ENCODE measurements at regions not wholly inside any gene's neighbourhood (a gene's known extent, or its start where the extent isn't known, plus 50 kb on each side); places are given as distances from the start of the nearest gene placed in this dataset.
"Not testable (repeated sequence)": the region's sequence is repeated elsewhere in the genome, so short reads cannot be mapped to it uniquely, and the experiment has no call there.

DNA sequence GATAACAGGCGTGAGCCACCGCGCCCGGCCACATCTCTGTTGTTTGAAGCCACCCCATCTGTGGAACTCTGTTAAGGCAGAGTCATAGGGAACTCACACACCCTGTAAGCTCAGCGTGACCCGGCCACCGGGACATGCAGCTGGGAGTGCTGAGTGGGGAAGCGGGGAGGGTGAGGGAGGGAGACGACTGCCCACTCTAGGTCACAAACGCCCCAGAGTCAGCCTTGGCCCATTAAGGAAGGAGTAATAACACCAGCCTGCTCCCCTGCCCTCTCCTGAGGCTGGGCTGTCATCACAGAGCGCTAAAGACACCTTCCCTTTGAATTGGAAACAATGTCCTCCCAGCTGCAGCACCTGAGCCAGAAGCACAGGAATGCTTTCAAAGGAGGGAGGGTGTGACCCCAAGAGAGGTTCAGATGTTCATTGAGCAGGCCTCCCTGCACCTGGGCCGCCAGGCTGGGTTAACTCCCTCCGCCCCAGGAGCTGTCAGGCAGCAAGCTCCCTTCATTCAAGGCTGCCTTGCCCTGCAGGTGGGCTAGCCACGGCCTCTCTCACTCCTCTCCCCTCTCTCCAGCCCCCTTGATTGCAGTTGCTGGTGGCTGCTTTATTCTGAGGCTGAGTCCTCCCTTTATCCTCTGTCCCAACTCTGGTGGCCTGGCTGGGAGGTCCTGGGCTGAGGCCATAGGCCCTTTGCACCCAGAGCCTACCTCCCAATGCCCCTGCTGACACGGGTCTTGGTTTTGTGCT is 77.2 kb upstream of the HPCAL1 start:
- peak; percentile 17 for DNase-seq

DNA sequence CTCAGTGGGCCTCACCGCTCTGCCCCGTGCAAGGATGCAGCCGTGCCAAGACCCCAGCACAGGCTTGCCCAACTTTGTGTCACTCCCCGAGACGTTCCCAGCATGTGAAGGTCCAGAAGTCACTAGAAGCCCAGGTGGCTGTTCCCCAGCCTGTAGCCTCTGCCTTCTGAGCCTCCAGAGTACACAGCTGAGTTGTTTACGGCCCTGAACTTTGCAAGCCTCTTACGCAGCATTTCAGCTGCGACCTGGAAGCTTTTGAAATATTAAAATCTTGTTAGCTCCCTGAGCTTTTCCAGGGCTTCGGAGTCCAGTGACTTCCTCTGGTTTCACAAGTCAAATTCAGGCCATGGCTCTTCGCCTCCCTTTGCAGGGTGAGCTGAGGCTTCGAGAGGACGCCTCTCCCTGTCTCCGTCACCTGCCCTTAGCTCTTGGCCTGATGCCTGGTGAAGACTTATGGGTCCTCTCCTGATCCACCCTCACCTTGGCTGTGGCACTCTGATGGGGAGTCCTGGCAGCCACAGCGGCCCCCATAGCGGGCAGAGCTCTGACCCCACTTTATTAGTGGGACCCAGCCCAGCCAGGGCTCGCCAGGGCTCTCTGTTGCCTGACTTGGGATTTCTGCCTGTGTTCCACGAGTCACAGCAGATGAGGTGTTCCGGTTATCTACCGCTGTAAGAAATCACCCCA is 76.5 kb upstream of the HPCAL1 start:
- no peak for DNase-seq

DNA sequence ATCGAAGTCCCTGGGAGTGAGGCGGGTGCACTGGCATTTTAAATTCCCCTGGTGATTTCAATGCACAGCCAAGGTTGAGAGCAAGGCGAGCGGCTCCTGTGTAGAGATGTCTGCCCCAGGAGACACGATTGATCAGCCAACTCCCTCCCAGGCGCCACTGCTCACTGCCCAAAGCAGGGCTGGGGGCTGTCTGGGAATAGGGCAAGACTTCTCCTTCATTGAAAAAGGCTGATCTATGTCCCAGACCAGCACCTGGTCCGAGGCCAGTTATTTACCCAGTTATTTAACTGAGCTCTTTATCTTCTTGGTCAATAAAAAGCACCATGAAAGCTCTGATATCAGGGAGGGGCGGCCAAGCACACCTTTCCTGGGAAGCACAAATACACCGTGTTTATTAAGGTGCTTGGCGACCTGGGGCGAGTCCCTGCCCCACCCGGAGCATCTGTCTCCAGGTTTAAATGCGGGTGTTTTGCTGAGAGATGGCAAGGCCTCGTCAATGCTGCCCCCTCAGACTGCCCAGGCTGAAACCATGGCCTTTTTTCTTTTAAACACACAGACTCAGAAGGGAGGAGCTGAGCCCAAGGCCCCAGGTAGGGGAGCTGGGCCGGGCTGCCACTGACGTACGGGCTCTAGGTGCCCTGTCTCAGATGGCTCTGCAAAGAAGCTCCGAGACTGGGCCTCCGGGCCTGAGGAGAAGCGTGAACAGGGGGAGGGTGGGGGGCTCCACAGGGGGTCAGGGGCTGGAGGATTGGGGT is 73.9 kb upstream of the HPCAL1 start:
- peak; percentile 55 for DNase-seq

- no peak for DNase-seq
Observed at GRCh38 chr2:10229462-10230099, 73.1 kb upstream of the HPCAL1 start.

- no peak for DNase-seq
Observed at GRCh38 chr2:10230499-10230898, 72.2 kb upstream of the HPCAL1 start.

DNA sequence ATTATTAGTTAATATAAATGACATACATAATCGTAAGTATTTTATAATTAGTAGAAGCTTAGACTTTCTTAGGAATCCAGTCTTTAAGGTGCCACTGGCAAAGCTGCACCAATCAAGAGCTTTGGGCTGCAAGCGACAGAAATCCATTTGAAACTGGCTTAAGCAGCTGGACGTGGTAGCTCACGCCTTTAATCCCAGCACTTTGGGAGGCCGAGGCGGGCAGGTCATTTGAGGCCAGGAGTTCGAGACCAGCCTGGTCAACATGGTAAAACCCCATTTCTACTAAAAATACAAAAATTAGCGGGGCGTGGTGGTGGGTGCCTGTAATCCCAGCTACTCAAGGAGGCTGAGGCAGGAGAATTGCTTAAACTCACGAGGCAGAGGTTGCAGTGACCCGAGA is 71.8 kb upstream of the HPCAL1 start:
- not testable (repeated sequence) for DNase-seq

- no peak for DNase-seq
Observed at GRCh38 chr2:10231551-10232085, 71.1 kb upstream of the HPCAL1 start.

DNA sequence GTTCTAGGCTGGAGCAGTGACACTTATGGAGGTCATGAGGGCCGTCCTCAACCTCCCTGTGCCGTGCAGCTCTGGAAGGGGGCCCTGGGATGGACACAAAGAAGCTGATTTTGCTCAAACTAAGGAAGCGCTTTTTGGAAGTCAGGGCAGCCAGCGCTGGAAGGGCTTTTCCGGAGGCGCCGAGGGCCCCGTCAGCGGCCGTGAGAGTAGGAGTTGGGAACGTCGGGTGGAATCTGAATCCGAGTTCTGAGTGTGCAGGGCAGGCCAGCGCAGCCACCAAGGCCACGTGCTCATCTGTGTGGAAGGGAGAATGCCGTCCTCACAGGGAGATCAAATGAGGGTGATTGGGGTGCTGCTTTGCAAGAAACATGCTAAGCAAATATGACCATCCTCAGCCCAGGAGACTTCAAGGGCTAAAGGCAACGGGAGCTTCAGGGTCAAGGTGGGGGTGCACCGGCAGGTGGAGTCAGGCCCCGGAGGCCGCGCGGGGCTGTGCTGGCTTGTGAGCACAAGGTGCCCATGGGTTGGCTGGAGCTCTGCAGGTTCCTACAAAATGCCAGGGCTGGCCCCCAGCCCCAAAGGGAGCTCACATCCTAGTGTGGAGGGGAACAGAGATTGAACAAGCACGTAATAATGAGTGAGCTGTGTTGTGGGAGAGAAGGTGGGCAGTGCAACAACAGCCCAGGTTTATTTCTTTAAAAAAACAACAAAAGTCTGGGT is 70.4 kb upstream of the HPCAL1 start:
- no peak for DNase-seq

DNA sequence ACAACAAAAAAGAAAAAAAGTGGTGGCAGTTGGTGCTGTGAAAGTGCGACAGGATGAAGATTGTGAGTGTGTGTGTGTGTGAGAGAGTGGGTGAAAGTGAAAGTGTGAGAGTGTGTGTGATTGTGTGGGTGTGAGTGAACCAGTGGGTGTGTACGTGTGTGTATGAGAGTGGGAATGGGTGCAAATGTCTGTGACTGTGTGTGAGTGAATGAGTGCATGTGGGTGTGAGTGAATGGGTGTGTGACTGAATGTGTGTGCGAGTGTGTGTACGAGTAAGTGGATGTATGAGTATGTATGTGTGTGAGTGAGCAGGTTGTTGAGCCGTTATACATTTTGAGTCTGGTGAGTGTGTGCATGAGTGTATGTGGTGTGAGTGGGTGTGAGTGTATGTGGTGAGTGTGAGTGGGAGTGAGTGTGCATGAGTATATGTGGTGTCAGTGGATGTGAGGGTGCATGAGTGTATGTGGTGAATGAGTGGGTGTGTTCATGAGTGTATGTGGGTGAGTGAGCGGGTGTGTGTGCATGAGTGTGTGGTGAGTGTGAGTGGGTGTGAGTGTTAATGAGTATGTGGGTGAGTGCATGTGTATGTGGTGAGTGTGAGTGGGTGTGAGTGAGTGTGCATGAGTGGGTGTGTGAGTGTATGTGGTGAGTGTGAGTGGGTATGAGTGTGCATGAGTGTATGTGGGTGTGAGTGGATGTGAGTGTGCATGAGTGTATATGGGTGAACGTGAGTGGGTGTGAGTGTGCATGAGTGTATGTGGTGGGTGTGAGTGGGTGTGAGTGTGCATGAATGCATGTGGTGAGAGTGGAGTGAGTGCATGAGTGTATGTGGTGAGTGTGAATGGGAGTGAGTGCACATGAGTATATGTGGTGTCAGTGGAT is 69.3 kb upstream of the HPCAL1 start:
- DNase-seq = no peak

DNA sequence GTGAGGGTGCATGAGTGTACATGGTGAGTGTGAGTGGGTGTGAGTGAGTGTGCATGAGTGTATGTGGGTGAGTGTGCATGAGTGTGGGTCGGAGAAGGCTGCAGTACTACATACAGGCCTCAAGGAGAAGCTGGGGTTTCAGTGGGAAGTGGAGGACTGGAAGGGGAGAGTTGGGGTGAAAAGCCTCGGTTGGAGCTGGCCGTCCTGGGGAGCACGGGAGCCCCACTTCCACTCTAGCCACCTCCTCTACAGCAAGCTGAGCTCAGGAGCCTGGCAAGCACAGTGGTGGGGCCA is 68.7 kb upstream of the HPCAL1 start:
- DNase-seq = no peak

- no peak for DNase-seq
Observed at GRCh38 chr2:10234409-10235094, 68.2 kb upstream of the HPCAL1 start.

DNA sequence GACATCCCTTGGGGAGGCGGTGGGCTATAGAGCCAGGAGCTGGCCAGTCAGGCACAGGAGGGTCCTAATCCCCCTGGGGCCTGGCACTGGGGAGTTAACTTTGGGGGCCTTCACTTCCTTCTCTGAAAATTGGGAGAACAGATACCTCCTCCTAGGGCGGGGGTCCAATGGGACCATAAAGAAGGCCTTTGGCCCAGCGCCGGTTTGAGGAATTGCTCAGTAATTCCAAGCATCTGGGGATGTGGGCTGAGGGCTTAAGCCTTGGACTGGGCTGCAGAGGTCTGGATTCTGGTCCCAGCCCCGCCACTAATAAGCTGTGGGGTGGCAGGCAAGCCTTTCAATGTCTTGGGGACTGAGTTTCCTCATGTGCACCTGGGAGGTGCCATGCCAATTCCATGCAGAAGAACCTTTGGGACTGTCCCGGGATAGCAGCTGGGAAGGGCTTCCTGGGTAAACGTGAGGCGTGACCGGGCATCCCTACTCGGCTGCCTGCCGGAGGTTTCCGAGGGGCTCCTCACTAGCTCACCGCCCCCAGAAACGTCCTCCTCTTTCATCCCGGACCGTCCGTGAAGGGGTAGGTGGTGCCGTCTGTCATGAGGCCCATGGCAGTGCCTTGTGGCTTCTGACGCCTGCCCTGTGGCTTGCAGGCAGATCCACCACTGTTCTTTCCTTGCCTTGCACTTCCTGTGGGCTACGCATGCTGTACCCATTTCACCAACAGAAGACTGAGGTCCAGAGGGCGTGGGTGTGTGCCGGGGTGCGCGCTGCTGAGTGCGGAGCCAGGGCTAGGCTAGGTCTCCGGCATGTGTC is 67.4 kb upstream of the HPCAL1 start:
- DNase-seq = no peak

DNA sequence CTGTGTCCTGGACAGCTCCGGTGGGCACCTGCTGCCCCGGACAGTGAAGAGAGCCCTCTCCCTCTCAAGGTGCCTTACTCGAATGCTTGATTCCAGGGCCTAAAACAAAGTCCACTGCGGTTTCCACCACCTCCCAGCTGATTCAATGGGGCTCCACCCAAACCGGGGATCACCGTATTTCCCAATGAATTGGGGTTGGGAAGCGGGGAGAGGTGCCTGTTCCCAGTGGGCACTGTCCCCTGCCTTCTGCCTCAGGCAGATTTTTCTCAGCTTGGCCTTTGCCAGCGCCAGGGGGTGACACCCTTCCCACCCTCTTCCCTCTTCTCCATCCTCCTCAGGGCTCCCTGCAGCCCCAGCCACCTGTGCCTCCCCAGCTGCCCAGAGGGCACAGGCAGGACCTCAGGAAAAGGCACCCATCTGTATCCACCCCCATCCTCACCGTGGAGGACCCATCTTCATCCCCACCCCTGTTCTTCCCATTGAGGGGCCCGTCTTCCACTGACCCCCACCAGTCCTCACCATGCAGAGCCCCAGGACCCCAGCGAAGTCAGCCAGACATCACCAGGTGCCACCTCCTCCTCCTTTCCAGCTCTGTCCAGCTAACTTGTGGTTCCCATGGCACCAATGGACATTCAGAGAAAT is 66.7 kb upstream of the HPCAL1 start:
- no peak for DNase-seq

DNA sequence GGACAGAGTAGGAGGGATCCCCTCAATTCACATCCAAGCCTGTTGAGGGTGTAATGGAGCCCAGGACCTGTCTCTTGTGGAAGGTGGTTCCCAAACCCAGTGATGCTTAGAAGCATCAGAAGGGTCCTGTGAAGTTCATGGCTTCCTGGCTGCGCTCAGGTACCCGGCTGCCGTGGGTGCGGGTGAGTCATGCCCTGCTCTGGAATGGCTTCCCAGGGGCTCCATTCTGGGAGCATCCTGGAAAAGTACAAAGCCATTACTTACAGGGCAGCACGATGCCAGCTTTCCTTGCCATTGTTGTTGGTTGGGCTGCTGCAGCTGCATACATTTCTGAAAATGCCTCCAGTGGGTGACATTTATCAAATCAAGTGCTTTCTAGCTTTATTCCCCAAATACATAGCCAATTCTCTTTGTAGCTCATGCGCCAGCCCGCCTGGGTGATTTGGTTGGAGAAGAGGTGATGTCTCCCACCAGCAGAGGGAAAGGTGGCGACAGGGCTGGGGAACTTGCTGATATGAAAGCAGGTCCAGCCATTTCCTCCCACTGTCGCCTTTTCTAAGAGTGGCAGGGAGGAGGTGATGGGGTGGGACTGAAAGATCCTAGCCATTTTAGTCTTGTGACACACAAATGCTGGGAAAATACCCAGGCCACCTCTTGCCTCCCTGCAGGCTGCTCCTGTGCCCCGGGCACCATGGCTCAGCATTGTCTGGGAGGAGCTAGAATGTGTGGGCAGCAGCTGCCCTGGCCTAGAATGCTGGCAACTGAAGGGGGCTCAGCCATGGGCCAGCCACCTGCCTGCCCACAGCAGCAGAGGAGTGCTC is 65.9 kb upstream of the HPCAL1 start:
- no peak for DNase-seq

DNA sequence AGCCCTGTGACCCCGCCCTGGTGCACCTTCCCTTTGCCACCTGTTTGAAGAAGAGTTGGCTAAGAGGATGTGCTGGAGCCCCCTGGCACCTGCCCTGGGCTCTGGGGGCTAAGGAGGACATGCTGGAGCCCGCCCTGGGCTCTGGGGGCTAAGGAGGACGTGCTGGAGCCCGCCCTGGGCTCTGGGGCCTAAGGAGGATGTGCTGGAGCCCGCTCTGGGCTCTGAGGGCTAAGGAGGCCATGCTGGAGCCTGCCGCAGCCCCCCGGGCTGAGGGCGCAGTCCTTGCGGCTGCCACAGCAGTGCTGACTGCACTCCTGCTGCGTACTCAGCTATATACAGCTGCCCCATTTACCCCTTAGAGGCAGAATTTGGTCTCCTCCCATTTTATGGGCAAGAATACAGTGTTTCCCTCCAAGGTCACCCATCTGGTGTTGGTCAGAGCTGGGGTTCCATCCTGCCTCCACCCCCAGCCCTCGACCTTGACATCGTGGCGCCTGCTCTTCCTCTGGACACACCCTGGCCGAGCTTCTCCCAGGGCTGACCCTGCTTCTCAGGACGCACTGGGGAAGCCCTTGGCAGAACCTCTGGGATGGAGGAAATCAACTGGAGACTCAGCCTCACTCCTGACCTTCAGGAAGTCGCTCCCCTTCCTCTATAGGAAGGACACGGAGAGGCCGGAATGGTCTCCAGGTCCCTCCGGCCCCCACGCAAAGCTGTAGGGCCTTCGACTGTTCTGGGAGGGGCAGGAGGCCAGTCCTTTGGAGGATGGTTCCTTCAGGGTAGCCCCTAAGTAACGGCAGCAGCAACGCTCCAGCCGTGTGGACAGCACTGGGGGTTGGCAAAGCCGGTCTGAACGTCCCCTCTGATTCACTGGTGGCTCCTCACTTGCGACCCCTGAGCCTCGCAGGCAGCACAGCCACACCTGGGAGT is 65.0 kb upstream of the HPCAL1 start:
- DNase-seq = no peak

GRCh38 chr2:10238396-10238795 is 64.3 kb upstream of the HPCAL1 start:
- DNase-seq = no peak

GRCh38 chr2:10238991-10239485 is 63.7 kb upstream of the HPCAL1 start:
- no peak for DNase-seq
